ENCODE measurements at regions not wholly inside any gene's neighbourhood (a gene's known extent, or its start where the extent isn't known, plus 50 kb on each side); places are given as distances from the start of the nearest gene placed in this dataset.

GRCh38 chr21:16796776-16797175 is 716.1 kb upstream of the CXADR start:
- TF ChIP-seq CTCF (IDR thresholded peaks at IDR 0.05), result no peak
- no peak for TF ChIP-seq POLR2AphosphoS5 (IDR thresholded peaks at IDR 0.05)
- TF ChIP-seq EP300 (IDR thresholded peaks at IDR 0.05), result no peak
- TF ChIP-seq POLR2A (IDR thresholded peaks at IDR 0.05), result no peak

Measured in suprapubic skin (tissue), 4 donors.